H1 (cell line): ENCODE measurements at regions not wholly inside any gene's neighbourhood (a gene's known extent, or its start where the extent isn't known, plus 50 kb on each side); places are given as distances from the start of the nearest gene placed in this dataset.

Source experiments
- CTCF ChIA-PET: fragments of 300-600 bp; sonication (Branson Sonifier 250); formaldehyde crosslinking; loops from one replicate; lab custom pipeline; 2021; ENCODE audit not compliant: partially characterized antibody; lab: Charles Lee
- POLR2A ChIA-PET: fragments of 300-600 bp; sonication (Branson Sonifier 250); formaldehyde crosslinking; loops from one replicate; lab custom pipeline; 2021; ENCODE audit warnings: inconsistent platforms; ENCODE audit not compliant: partially characterized antibody; lab: Charles Lee
- DNase-seq, 2 experiments: peaks; one replicate each; pipeline versions ENCODE4 v3.0.0 to v3.0.0-alpha.2; 2010 to 2022; ENCODE audit warnings: low spot score in 2 of 2, low read depth in 1 of 2, mixed read lengths in 1 of 2
- FAIRE-seq: peaks from 2 replicates; lab custom pipeline; 2011; peaks lifted over from hg19 to GRCh38; lab: Jason Lieb, UNC
- H2AFZ ChIP-seq: 2 replicates; pipeline ENCODE4 v1.8.1; 2012; ENCODE audit warnings: low read length, inconsistent platforms
- H2AK5ac ChIP-seq: 2 replicates; pipeline ENCODE4 v1.6.1; 2013; ENCODE audit warnings: low read depth, low read length
- H2BK120ac ChIP-seq: replicated peaks from 2 replicates; pipeline ENCODE3; 2013; ENCODE audit warnings: low read depth, low read length, inconsistent platforms
- H2BK12ac ChIP-seq: 2 replicates; pipeline ENCODE4 v1.6.1; 2013; ENCODE audit warnings: low read depth, low read length
- H2BK15ac ChIP-seq: 2 replicates; pipeline ENCODE4 v1.6.1; 2013; ENCODE audit warnings: low read length
- H2BK20ac ChIP-seq: 2 replicates; pipeline ENCODE4 v1.6.1; 2013; ENCODE audit warnings: low read length
- H2BK5ac ChIP-seq: 2 replicates; pipeline ENCODE4 v1.6.1; 2013; ENCODE audit warnings: low read depth, low read length
- H3K14ac ChIP-seq: 2 replicates; pipeline ENCODE4 v1.6.1; 2013; ENCODE audit warnings: inconsistent platforms; ENCODE audit not compliant: insufficient read length
- H3K18ac ChIP-seq: 2 replicates; pipeline ENCODE4 v1.6.1; 2013; ENCODE audit warnings: low read length; ENCODE audit errors: extremely low read depth
- H3K23ac ChIP-seq: 2 replicates; pipeline ENCODE4 v1.6.1; 2013; ENCODE audit warnings: inconsistent platforms; ENCODE audit not compliant: insufficient read length
- H3K23me2 ChIP-seq: 2 replicates; pipeline ENCODE4 v1.6.1; 2013; ENCODE audit warnings: low read depth, low read length
- H3K27ac ChIP-seq: 2 replicates; pipeline ENCODE4 v1.6.1; 2011; ENCODE audit warnings: low read depth, low read length, inconsistent platforms
- H3K27me3 ChIP-seq, 4 experiments: replicated peaks in 1 of 4; 1 replicate in 1 of 4; 2 replicates in 3 of 4; pipeline versions ENCODE4 v1.6.1 to v1.8.1; 2011 to 2013; ENCODE audit warnings: low read length in 3 of 4, mild to moderate bottlenecking in 3 of 4, inconsistent platforms in 2 of 4, mixed read lengths in 2 of 4, moderate library complexity in 1 of 4; ENCODE audit not compliant: control insufficient read depth in 3 of 4, insufficient read depth in 3 of 4; ENCODE audit errors: extremely low read depth in 1 of 4
- H3K36me3 ChIP-seq, 4 experiments: 2 replicates each; pipeline versions ENCODE4 v1.6.1 to v1.8.1; 2011 to 2013; ENCODE audit warnings: mild to moderate bottlenecking in 4 of 4, low read length in 3 of 4, moderate library complexity in 2 of 4, control low read depth in 1 of 4, inconsistent platforms in 1 of 4; ENCODE audit not compliant: insufficient read depth in 4 of 4, control insufficient read depth in 2 of 4
- H3K4ac ChIP-seq: replicated peaks from 2 replicates; pipeline ENCODE3; 2013; ENCODE audit warnings: low read length, low read depth, mixed read lengths, inconsistent platforms; ENCODE audit not compliant: insufficient read length
- H3K4me1 ChIP-seq, 4 experiments: replicated peaks in 1 of 4; 1 replicate in 1 of 4; 2 replicates in 3 of 4; pipeline versions ENCODE4 v1.6.1 to v1.8.1; 2011 to 2013; ENCODE audit warnings: low read length in 3 of 4, inconsistent platforms in 2 of 4, mixed read lengths in 1 of 4; ENCODE audit not compliant: insufficient read depth in 4 of 4, control insufficient read depth in 3 of 4
- H3K4me2 ChIP-seq, 2 experiments: 2 replicates each; pipeline versions ENCODE4 v1.6.1 to v1.8.1; 2011 to 2013; ENCODE audit warnings: low read depth in 2 of 2, low read length in 2 of 2, control low read depth in 1 of 2, inconsistent platforms in 1 of 2, mild to moderate bottlenecking in 1 of 2; ENCODE audit not compliant: insufficient read depth in 1 of 2
- H3K4me3 ChIP-seq, 4 experiments: fragments of 200-600, 300-600 bp in 1 of 4; sonication (generic), shearing (Covaris generic), sonication (Bioruptor Twin) in 1 of 4; 2 replicates each; pipeline versions ENCODE4 v1.5.1 to v1.8.1; 2011 to 2016; ENCODE audit warnings: low read length in 4 of 4, low read depth in 3 of 4, control low read depth in 2 of 4, inconsistent platforms in 2 of 4, mild to moderate bottlenecking in 2 of 4, mixed read lengths in 1 of 4, moderate library complexity in 1 of 4; ENCODE audit not compliant: insufficient read depth in 2 of 4; ENCODE audit errors: extremely low read depth in 1 of 4
- H3K56ac ChIP-seq: replicated peaks from 2 replicates; pipeline ENCODE3; 2013; ENCODE audit warnings: low read depth, mild to moderate bottlenecking, mixed read lengths, low read length, inconsistent platforms; ENCODE audit not compliant: insufficient read length
- H3K79me1 ChIP-seq: 2 replicates; pipeline ENCODE4 v1.6.1; 2013; ENCODE audit warnings: low read depth, low read length, control low read depth
- H3K79me2 ChIP-seq, 2 experiments: 2 replicates each; pipeline versions ENCODE4 v1.6.1 to v1.8.1; 2012 to 2013; ENCODE audit warnings: low read length in 2 of 2, mild to moderate bottlenecking in 2 of 2, inconsistent platforms in 1 of 2; ENCODE audit not compliant: insufficient read depth in 2 of 2, control insufficient read depth in 1 of 2
- H3K9ac ChIP-seq, 4 experiments: replicated peaks in 1 of 4; 1 replicate in 1 of 4; 2 replicates in 3 of 4; pipeline versions ENCODE4 v1.6.1 to v1.8.1; 2011 to 2013; ENCODE audit warnings: low read depth in 3 of 4, low read length in 3 of 4, control low read depth in 2 of 4, mild to moderate bottlenecking in 2 of 4, moderate library complexity in 2 of 4, inconsistent platforms in 1 of 4; ENCODE audit errors: extremely low read depth in 1 of 4
- H3K9me3 ChIP-seq, 2 experiments: 2 replicates each; pipeline versions ENCODE4 v1.6.1 to v1.8.1; 2012 to 2013; ENCODE audit warnings: mild to moderate bottlenecking in 2 of 2, moderate library complexity in 2 of 2, control low read depth in 1 of 2, inconsistent platforms in 1 of 2, low read depth in 1 of 2, low read length in 1 of 2, mixed read lengths in 1 of 2; ENCODE audit not compliant: insufficient read depth in 2 of 2
- H4K20me1 ChIP-seq, 2 experiments: replicated peaks in 1 of 2; 2 replicates each; pipeline versions ENCODE3 to v1.8.1; 2011 to 2013; ENCODE audit warnings: inconsistent platforms in 2 of 2, low read length in 2 of 2, mild to moderate bottlenecking in 1 of 2; ENCODE audit not compliant: insufficient read depth in 2 of 2, control insufficient read depth in 1 of 2
- H4K5ac ChIP-seq: 2 replicates; pipeline ENCODE4 v1.6.1; 2013; ENCODE audit warnings: low read length, low read depth, mixed read lengths, inconsistent platforms; ENCODE audit not compliant: insufficient read length
- H4K8ac ChIP-seq: 2 replicates; pipeline ENCODE4 v1.8.0; 2013; ENCODE audit warnings: mild to moderate bottlenecking, moderate library complexity, low read length, inconsistent platforms; ENCODE audit not compliant: insufficient read depth; ENCODE audit errors: extremely low read depth
- H4K91ac ChIP-seq: replicated peaks from 2 replicates; pipeline ENCODE3; 2013; ENCODE audit warnings: low read length, mixed read lengths, inconsistent platforms; ENCODE audit not compliant: insufficient read length
- BCL11A ChIP-seq, 2 experiments: IDR thresholded peaks; one replicate each; pipeline ENCODE4 v1.6.1; 2011; ENCODE audit warnings: low read depth in 2 of 2, low read length in 2 of 2, mild to moderate bottlenecking in 2 of 2
- CREB1 ChIP-seq: IDR thresholded peaks from 2 replicates; pipeline ENCODE4 v1.6.1; 2012; ENCODE audit warnings: inconsistent platforms
- EGR1 ChIP-seq: IDR thresholded peaks from 2 replicates; pipeline ENCODE4 v1.6.1; 2011; ENCODE audit warnings: low read depth, low read length, borderline replicate concordance
- FOSL1 ChIP-seq: IDR thresholded peaks from 2 replicates; pipeline ENCODE4 v1.6.1; 2011; ENCODE audit warnings: mild to moderate bottlenecking, low read depth, low read length, moderate library complexity; ENCODE audit not compliant: insufficient read depth
- GABPA ChIP-seq: IDR thresholded peaks from 2 replicates; pipeline ENCODE4 v1.6.1; 2011; ENCODE audit warnings: mild to moderate bottlenecking, low read length, moderate library complexity, borderline replicate concordance; ENCODE audit not compliant: insufficient read depth
- KDM1A ChIP-seq: fragments of 200-600, 300-600 bp; sonication (generic); IDR thresholded peaks from 2 replicates; pipeline ENCODE4 v1.7.1; 2016; ENCODE audit warnings: mild to moderate bottlenecking, low read length, borderline replicate concordance
- KDM4A ChIP-seq: IDR thresholded peaks from one replicate; pipeline ENCODE4 v1.7.1; 2012; ENCODE audit warnings: low read depth, mild to moderate bottlenecking, moderate library complexity, low read length, inconsistent platforms; ENCODE audit not compliant: severe bottlenecking
- MAX ChIP-seq: IDR thresholded peaks from 2 replicates; pipeline ENCODE4 v1.6.1; 2012; ENCODE audit warnings: inconsistent platforms
- POLR2A ChIP-seq, 2 experiments: IDR thresholded peaks; 1 replicate in 1 of 2; 2 replicates in 1 of 2; pipeline ENCODE4 v1.6.1; 2011; ENCODE audit warnings: low read depth in 2 of 2, low read length in 2 of 2, mild to moderate bottlenecking in 2 of 2; ENCODE audit errors: control extremely low read depth in 1 of 2
- POU5F1 ChIP-seq: IDR thresholded peaks from 2 replicates; pipeline ENCODE4 v1.6.1; 2011; ENCODE audit warnings: low read depth, mild to moderate bottlenecking, low read length, moderate library complexity
- RAD21 ChIP-seq, 2 experiments: IDR thresholded peaks in 1 of 2; conservative IDR thresholded peaks in 1 of 2; 2 replicates each; pipeline ENCODE4 v1.6.1; 2011; ENCODE audit warnings: low read depth in 2 of 2, low read length in 2 of 2, improper control_type of control experiment in 1 of 2, inconsistent platforms in 1 of 2, mild to moderate bottlenecking in 1 of 2, moderate library complexity in 1 of 2
- TCF12 ChIP-seq: IDR thresholded peaks from 2 replicates; pipeline ENCODE4 v1.6.1; 2011; ENCODE audit warnings: low read depth, mild to moderate bottlenecking, low read length
- YY1 ChIP-seq: IDR thresholded peaks from 2 replicates; pipeline ENCODE4 v1.6.1; 2011; ENCODE audit warnings: low read depth, mild to moderate bottlenecking, low read length
- WGBS, 2 experiments: shearing (Covaris generic) in 1 of 2; methylation state at CpG; one replicate each; pipeline versions ENCODE4 v1.1.6 to v1.1.7; 2013 to 2015; ENCODE audit warnings: low lambda C conversion rate in 2 of 2, mixed read lengths in 2 of 2, inconsistent platforms in 1 of 2, low coverage in 1 of 2, missing lambda C conversion rate in 1 of 2; ENCODE audit not compliant: insufficient replicate concordance in 2 of 2, insufficient coverage in 1 of 2, insufficient read length in 1 of 2; ENCODE audit errors: extremely low coverage in 1 of 2, missing lambda C conversion rate in 1 of 2; 5-methylcytosine and 5-hydroxymethylcytosine counted together

GRCh38 chr13:23516702-23517101 is 53.5 kb upstream of the TNFRSF19 start:
- H2BK12ac ChIP-seq, result no peak overlapping the region
- no peaks in the 10 kb centered on the region for H4K20me1 ChIP-seq
- no peak overlapping the region for H3K23ac ChIP-seq
- H3K4ac ChIP-seq, result no peak overlapping the region
- no peaks in the 10 kb centered on the region for H3K27me3 ChIP-seq
- no peak overlapping the region for H3K4me3 ChIP-seq
- H4K5ac ChIP-seq, result no peak overlapping the region
- H3K79me2 ChIP-seq, result no peaks in the 10 kb centered on the region
- no peak overlapping the region for H3K9ac ChIP-seq
- no peaks in the 10 kb centered on the region for H3K9me3 ChIP-seq
- no peaks in the 10 kb centered on the region for H3K36me3 ChIP-seq
- ChIA-PET POLR2A (no interaction called here), CTCF (interaction anchor here (0.7 to 2.2 kb wide), 4 partner anchors 8 to 176 kb away, joined by 3 to 8 read pairs (median 3); no protein-coding TSS in a partner anchor)
- no peak overlapping the region for H4K91ac ChIP-seq
- no peak overlapping the region for H2AFZ ChIP-seq
- H2BK15ac ChIP-seq, result no peak overlapping the region
- H3K4me2 ChIP-seq, result no peak overlapping the region
- no peaks in the 10 kb centered on the region for H3K79me1 ChIP-seq
- FAIRE-seq, result no peak
- H2BK120ac ChIP-seq, result no peak overlapping the region
- no peak overlapping the region for H3K27ac ChIP-seq
- H2BK20ac ChIP-seq, result no peak overlapping the region
- no peak overlapping the region for H3K56ac ChIP-seq
- DNase-seq, result no peak
- no peak overlapping the region for H3K14ac ChIP-seq
- no peak overlapping the region for H2AK5ac ChIP-seq
- no peak overlapping the region for H3K18ac ChIP-seq
- no peaks in the 10 kb centered on the region for H3K23me2 ChIP-seq
- no peaks in the 10 kb centered on the region for H3K4me1 ChIP-seq
- no peak overlapping the region for H2BK5ac ChIP-seq
- no peak overlapping the region for H4K8ac ChIP-seq
- WGBS, 2 experiments, result 95% methylated on average over 2 of the region's 2 CpGs; no CpG with 5 or more reads in 1 of the 2 experiments
- TF ChIP-seq BCL11A (IDR thresholded peaks at IDR 0.05; ENCODE audit: low read depth in 2 of 2, low read length in 2 of 2) (no peak), MAX (no peak), YY1 (no peak), FOSL1 (no peak), POU5F1 (no peak), KDM4A (no peak), POLR2A (IDR thresholded peaks at IDR 0.05; ENCODE audit: control extremely low read depth in 1 of 2, low read depth in 2 of 2, low read length in 2 of 2) (no peak), GABPA (no peak), EGR1 (no peak), KDM1A (no peak), RAD21 (IDR thresholded peaks at IDR 0.05 in 1 of 2, conservative IDR thresholded peaks at IDR 0.05 in 1 of 2; ENCODE audit: low read depth in 2 of 2, low read length in 2 of 2) (no peak), CREB1 (no peak), TCF12 (no peak)
